DND-41 (cell line): ENCODE measurements at regions not wholly inside any gene's neighbourhood (a gene's known extent, or its start where the extent isn't known, plus 50 kb on each side); places are given as distances from the start of the nearest gene placed in this dataset.

Experiments used
- ATAC-seq: fragments of 200-7000 bp; cut with Tn5 transposase; 3 replicates; pipeline ENCODE4 v1.9.1; 2021; ENCODE audit warnings: low read depth; ENCODE audit not compliant: insufficient read depth
- DNase-seq: peaks from one replicate; pipeline ENCODE4 v3.0.0-alpha.2; 2020
- H2AFZ ChIP-seq: 2 replicates; pipeline ENCODE4 v1.6.0; 2012; ENCODE audit warnings: low read depth, low read length
- H3K27ac ChIP-seq: 2 replicates; pipeline ENCODE4 v1.5.1; 2012; ENCODE audit warnings: low read length, inconsistent platforms
- H3K27me3 ChIP-seq: fragments of 200-600 bp; sonication (generic); 2 replicates; pipeline ENCODE4 v1.6.0; 2012; ENCODE audit warnings: low read length, mild to moderate bottlenecking, inconsistent platforms; ENCODE audit not compliant: insufficient read depth, poor library complexity
- H3K36me3 ChIP-seq: 2 replicates; pipeline ENCODE4 v1.5.1; 2012; ENCODE audit warnings: low read length, inconsistent platforms; ENCODE audit not compliant: insufficient read depth
- H3K4me1 ChIP-seq: 2 replicates; pipeline ENCODE4 v1.5.1; 2012; ENCODE audit warnings: mild to moderate bottlenecking, low read length; ENCODE audit not compliant: insufficient read depth
- H3K4me2 ChIP-seq: 2 replicates; pipeline ENCODE4 v1.6.0; 2012; ENCODE audit warnings: mild to moderate bottlenecking, moderate library complexity, low read length, inconsistent platforms; ENCODE audit not compliant: insufficient read depth
- H3K4me3 ChIP-seq, 2 experiments: fragments of 200-600 bp in 1 of 2; shearing (Covaris generic) in 1 of 2; 2 replicates each; pipeline ENCODE4 v1.5.1; 2012 to 2016; ENCODE audit warnings: inconsistent platforms in 2 of 2, low read length in 2 of 2, mild to moderate bottlenecking in 2 of 2, low read depth in 1 of 2, moderate library complexity in 1 of 2
- H3K79me2 ChIP-seq: 2 replicates; pipeline ENCODE4 v1.6.0; 2012; ENCODE audit warnings: low read length, inconsistent platforms; ENCODE audit not compliant: insufficient read depth
- H3K9ac ChIP-seq: 2 replicates; pipeline ENCODE4 v1.6.0; 2012; ENCODE audit warnings: low read depth, mild to moderate bottlenecking, inconsistent platforms, low read length, moderate library complexity
- H3K9me3 ChIP-seq: 2 replicates; pipeline ENCODE4 v1.5.1; 2012; ENCODE audit warnings: low read length, moderate library complexity, mild to moderate bottlenecking, inconsistent platforms; ENCODE audit not compliant: insufficient read depth, severe bottlenecking
- H4K20me1 ChIP-seq: 2 replicates; pipeline ENCODE4 v1.6.0; 2012; ENCODE audit warnings: low read length; ENCODE audit not compliant: insufficient read depth
- CTCF ChIP-seq: IDR thresholded peaks from 2 replicates; pipeline ENCODE4 v1.5.1; 2012; ENCODE audit warnings: borderline replicate concordance, low read length, moderate library complexity, mild to moderate bottlenecking; ENCODE audit not compliant: poor library complexity, severe bottlenecking; ENCODE audit errors: extremely low read depth
- EZH2 ChIP-seq: IDR thresholded peaks from 3 replicates; pipeline ENCODE4 v1.6.1; 2012; ENCODE audit warnings: borderline replicate concordance, low read depth, mild to moderate bottlenecking, moderate library complexity, low read length, inconsistent platforms; ENCODE audit not compliant: severe bottlenecking

GRCh38 chr9:126217250-126217653, 109.4 kb upstream of the MVB12B start:
- no peaks in the 10 kb centered on the region for H3K9me3 ChIP-seq
- DNase-seq = no peak
- H3K27ac ChIP-seq = no peak overlapping the region
- H4K20me1 ChIP-seq = no peaks in the 10 kb centered on the region
- H3K79me2 ChIP-seq = no peaks in the 10 kb centered on the region
- ATAC-seq = no peak
- H3K27me3 ChIP-seq = no peaks in the 10 kb centered on the region
- no peak overlapping the region for H2AFZ ChIP-seq
- no peak overlapping the region for H3K4me3 ChIP-seq
- TF ChIP-seq EZH2 = no peak
- no peak for TF ChIP-seq CTCF
- no peak overlapping the region for H3K9ac ChIP-seq
- H3K4me1 ChIP-seq = no peaks in the 10 kb centered on the region
- H3K4me2 ChIP-seq = no peak overlapping the region
- H3K36me3 ChIP-seq = no peaks in the 10 kb centered on the region

GRCh38 chr9:126217797-126218196, 108.8 kb upstream of the MVB12B start:
- no peak for DNase-seq
- no peak for ATAC-seq
- Histone ChIP-seq H3K4me3 (no peak overlapping the region), H2AFZ (no peak overlapping the region), H3K36me3 (no peaks in the 10 kb centered on the region), H3K9me3 (no peaks in the 10 kb centered on the region), H3K27ac (no peak overlapping the region), H3K9ac (no peak overlapping the region), H3K4me1 (no peaks in the 10 kb centered on the region), H3K79me2 (no peaks in the 10 kb centered on the region), H4K20me1 (no peaks in the 10 kb centered on the region), H3K27me3 (no peaks in the 10 kb centered on the region), H3K4me2 (no peak overlapping the region)
- no peak for TF ChIP-seq CTCF
- no peak for TF ChIP-seq EZH2

GRCh38 chr9:126218359-126219125, 108.1 kb upstream of the MVB12B start:
- no peak for DNase-seq
- no peak overlapping the region for H3K4me3 ChIP-seq
- no peak for ATAC-seq
- no peaks in the 10 kb centered on the region for H3K9me3 ChIP-seq
- no peaks in the 10 kb centered on the region for H3K36me3 ChIP-seq
- no peak overlapping the region for H3K4me2 ChIP-seq
- no peaks in the 10 kb centered on the region for H3K27me3 ChIP-seq
- no peaks in the 10 kb centered on the region for H3K79me2 ChIP-seq
- no peaks in the 10 kb centered on the region for H3K4me1 ChIP-seq
- H3K27ac ChIP-seq = no peak overlapping the region
- H2AFZ ChIP-seq = no peak overlapping the region
- no peak for TF ChIP-seq CTCF
- TF ChIP-seq EZH2 = no peak
- H4K20me1 ChIP-seq = no peaks in the 10 kb centered on the region
- no peak overlapping the region for H3K9ac ChIP-seq
